ENCODE measurements at regions not wholly inside any gene's neighbourhood (a gene's known extent, or its start where the extent isn't known, plus 50 kb on each side); places are given as distances from the start of the nearest gene placed in this dataset.

- TF ChIP-seq ATF6 (CRISPR knock-in tag; IDR thresholded peaks at IDR 0.05) (no peak), KAT7 (CRISPR knock-in tag; IDR thresholded peaks at IDR 0.05; ENCODE audit: borderline replicate concordance) (no peak), CREM (CRISPR knock-in tag; IDR thresholded peaks at IDR 0.05) (no peak), PREB (CRISPR knock-in tag; IDR thresholded peaks at IDR 0.05; ENCODE audit: borderline replicate concordance) (no peak), AR (CRISPR knock-in tag; IDR thresholded peaks at IDR 0.05) (no peak), CREB1 (CRISPR knock-in tag; IDR thresholded peaks at IDR 0.05) (no peak), ARID4B (CRISPR knock-in tag; IDR thresholded peaks at IDR 0.05; ENCODE audit: borderline replicate concordance) (no peak), ZNF232 (CRISPR knock-in tag; IDR thresholded peaks at IDR 0.05) (no peak), ZNF671 (CRISPR knock-in tag; IDR thresholded peaks at IDR 0.05) (no peak), SOX15 (CRISPR knock-in tag; IDR thresholded peaks at IDR 0.05) (no peak)
Measured at GRCh38 chr15:93219859-93220420, 130.9 kb upstream of the RGMA start (continued).

GRCh38 chr15:93217343-93217742 is 128.3 kb upstream of the RGMA start:
- peaks cover 4% of the 10 kb centered on the region for H3K27me3 Mint-ChIP-seq (ENCODE audit: low read depth)
- ChIA-PET POLR2A (interaction anchor here (0.5 kb wide), 1 partner anchor 125 kb away, joined by 4 read pairs; no protein-coding TSS in a partner anchor), CTCF (no interaction called here)
- no peak overlapping the region for H3K27ac Mint-ChIP-seq
- H3K9me3 Mint-ChIP-seq, result peaks cover 11% of the 10 kb centered on the region
- H3K36me3 Mint-ChIP-seq, result no peaks in the 10 kb centered on the region; the same call in 1 of the 2 replicates
- no peak overlapping the region for H3K4me3 Mint-ChIP-seq
- DNase-seq (ENCODE audit: low spot score) (no peak), ATAC-seq (no peak)
- H3K4me1 Mint-ChIP-seq, result peaks cover 6% of the 10 kb centered on the region
- no peak for TF ChIP-seq KAT7 (CRISPR knock-in tag; IDR thresholded peaks at IDR 0.05; ENCODE audit: borderline replicate concordance)
- no peak for TF ChIP-seq ZNF425 (CRISPR knock-in tag; conservative IDR thresholded peaks at IDR 0.05)
- no peak for TF ChIP-seq ZNF512 (CRISPR knock-in tag; IDR thresholded peaks at IDR 0.05; ENCODE audit: borderline replicate concordance)
- no peak for TF ChIP-seq E2F4 (CRISPR knock-in tag; IDR thresholded peaks at IDR 0.05; ENCODE audit: borderline replicate concordance, low read depth)
